H9 (cell line): ENCODE measurements at regions not wholly inside any gene's neighbourhood (a gene's known extent, or its start where the extent isn't known, plus 50 kb on each side); places are given as distances from the start of the nearest gene placed in this dataset.

ENCODE experiments used
- DNase-seq: peaks from one replicate; pipeline ENCODE4 v3.0.0-alpha.2; 2017
- H2AFZ ChIP-seq: one replicate; pipeline ENCODE4 v1.6.1; 2013; ENCODE audit warnings: mild to moderate bottlenecking, low read length, control low read depth, moderate library complexity
- H2AK5ac ChIP-seq: 2 replicates; pipeline ENCODE4 v1.6.1; 2013; ENCODE audit warnings: low read length, control low read depth, mixed read lengths; ENCODE audit not compliant: insufficient read length
- H2BK120ac ChIP-seq: one replicate; pipeline ENCODE4 v1.6.1; 2013; ENCODE audit warnings: low read depth, mild to moderate bottlenecking, low read length, control low read depth, inconsistent platforms; ENCODE audit not compliant: poor library complexity, severe bottlenecking
- H2BK12ac ChIP-seq: 2 replicates; pipeline ENCODE4 v1.6.1; 2013; ENCODE audit warnings: low read length, control low read depth, mixed read lengths, low read depth; ENCODE audit not compliant: insufficient read length
- H2BK15ac ChIP-seq: 2 replicates; pipeline ENCODE4 v1.6.1; 2013; ENCODE audit warnings: low read depth, low read length, control low read depth
- H2BK20ac ChIP-seq: one replicate; pipeline ENCODE4 v1.6.1; 2013; ENCODE audit warnings: low read depth, mild to moderate bottlenecking, low read length, control low read depth, inconsistent platforms; ENCODE audit not compliant: poor library complexity, severe bottlenecking
- H2BK5ac ChIP-seq: 2 replicates; pipeline ENCODE4 v1.6.1; 2013; ENCODE audit warnings: low read length, control low read depth, mixed read lengths; ENCODE audit not compliant: insufficient read length
- H3K14ac ChIP-seq: 2 replicates; pipeline ENCODE4 v1.6.1; 2013; ENCODE audit warnings: low read length, control low read depth; ENCODE audit not compliant: insufficient read depth
- H3K18ac ChIP-seq: 2 replicates; pipeline ENCODE4 v1.6.1; 2013; ENCODE audit warnings: low read depth, mild to moderate bottlenecking, mixed read lengths, low read length, control low read depth; ENCODE audit not compliant: insufficient read length
- H3K23ac ChIP-seq: 2 replicates; pipeline ENCODE4 v1.6.1; 2013; ENCODE audit warnings: low read length, control low read depth, mixed read lengths, low read depth; ENCODE audit not compliant: insufficient read length
- H3K23me2 ChIP-seq: 2 replicates; pipeline ENCODE4 v1.6.1; 2013; ENCODE audit warnings: low read depth, mild to moderate bottlenecking, mixed read lengths, low read length, control low read depth; ENCODE audit not compliant: insufficient read length, poor library complexity, severe bottlenecking
- H3K27ac ChIP-seq: 2 replicates; pipeline ENCODE4 v1.5.1; 2013; ENCODE audit warnings: low read length, control low read depth, mixed read lengths, low read depth; ENCODE audit not compliant: insufficient read length
- H3K27me3 ChIP-seq: 2 replicates; pipeline ENCODE4 v1.6.1; 2013; ENCODE audit warnings: low read length, control low read depth, inconsistent platforms; ENCODE audit not compliant: insufficient read depth
- H3K4ac ChIP-seq: 2 replicates; pipeline ENCODE4 v1.6.1; 2013; ENCODE audit warnings: low read depth, mild to moderate bottlenecking, control low read depth, inconsistent platforms, low read length, moderate library complexity
- H3K4me1 ChIP-seq: 2 replicates; pipeline ENCODE4 v1.6.1; 2013; ENCODE audit warnings: low read length, control low read depth, inconsistent platforms; ENCODE audit not compliant: insufficient read depth
- H3K4me2 ChIP-seq: 2 replicates; pipeline ENCODE4 v1.6.1; 2013; ENCODE audit warnings: low read length, control low read depth, mixed read lengths; ENCODE audit not compliant: insufficient read length, insufficient read depth
- H3K56ac ChIP-seq: 2 replicates; pipeline ENCODE4 v1.6.1; 2013; ENCODE audit warnings: low read depth, mild to moderate bottlenecking, mixed read lengths, low read length, control low read depth; ENCODE audit not compliant: insufficient read length
- H3K79me1 ChIP-seq: 2 replicates; pipeline ENCODE4 v1.6.1; 2013; ENCODE audit warnings: low read depth, mild to moderate bottlenecking, moderate library complexity, low read length, control low read depth, inconsistent platforms; ENCODE audit not compliant: insufficient read depth, poor library complexity, severe bottlenecking
- H3K79me2 ChIP-seq: 2 replicates; pipeline ENCODE4 v1.6.1; 2013; ENCODE audit warnings: low read length, control low read depth, inconsistent platforms; ENCODE audit not compliant: insufficient read depth
- H3K9ac ChIP-seq: 2 replicates; pipeline ENCODE4 v1.6.1; 2013; ENCODE audit warnings: low read length, control low read depth, mixed read lengths; ENCODE audit not compliant: insufficient read length; ENCODE audit errors: extremely low read depth
- H3K9me3 ChIP-seq: one replicate; pipeline ENCODE4 v1.6.1; 2013; ENCODE audit warnings: low read depth, low read length, inconsistent platforms; ENCODE audit not compliant: control insufficient read depth
- H3T11ph ChIP-seq: one replicate; pipeline ENCODE4 v1.6.1; 2013; ENCODE audit warnings: mild to moderate bottlenecking, low read length, control low read depth, inconsistent platforms
- H4K20me1 ChIP-seq: one replicate; pipeline ENCODE4 v1.6.1; 2013; ENCODE audit not compliant: control insufficient read depth, insufficient read length, insufficient read depth
- H4K5ac ChIP-seq: 2 replicates; pipeline ENCODE4 v1.6.1; 2013; ENCODE audit warnings: low read depth, mild to moderate bottlenecking, mixed read lengths, low read length, control low read depth; ENCODE audit not compliant: insufficient read length
- H4K8ac ChIP-seq: replicated peaks from 2 replicates; pipeline ENCODE4 v1.6.1; 2013; ENCODE audit warnings: low read length, control low read depth, mixed read lengths, low read depth; ENCODE audit not compliant: insufficient read length
- H4K91ac ChIP-seq: 2 replicates; pipeline ENCODE4 v1.6.1; 2013; ENCODE audit warnings: low read depth, mild to moderate bottlenecking, moderate library complexity, mixed read lengths, low read length, control low read depth; ENCODE audit not compliant: insufficient read length
- H3K27ac Mint-ChIP-seq, 3 experiments: 2 replicates in 2 of 3; 3 replicates in 1 of 3; pipeline ENCODE4 v1.8.0; 2020 to 2021; ENCODE audit warnings: mixed read lengths in 3 of 3, mild to moderate bottlenecking in 1 of 3, moderate library complexity in 1 of 3
- H3K27me3 Mint-ChIP-seq: 2 replicates; pipeline ENCODE4 v1.8.0; 2021; ENCODE audit warnings: low read depth, mild to moderate bottlenecking, moderate library complexity, mixed read lengths
- H3K36me3 Mint-ChIP-seq, 3 experiments: 2 replicates in 2 of 3; 3 replicates in 1 of 3; pipeline ENCODE4 v1.8.0; 2020 to 2021; ENCODE audit warnings: low read depth in 3 of 3, mixed read lengths in 3 of 3; ENCODE audit not compliant: insufficient read depth in 1 of 3
- H3K4me1 Mint-ChIP-seq, 2 experiments: 2 replicates each; pipeline ENCODE4 v1.8.0; 2020; ENCODE audit warnings: mixed read lengths in 2 of 2
- H3K4me3 Mint-ChIP-seq, 2 experiments: 2 replicates in 1 of 2; 3 replicates in 1 of 2; pipeline ENCODE4 v1.8.0; 2020 to 2021; ENCODE audit warnings: mild to moderate bottlenecking in 2 of 2, mixed read lengths in 2 of 2, moderate library complexity in 1 of 2
- H3K9me3 Mint-ChIP-seq, 2 experiments: 2 replicates in 1 of 2; 3 replicates in 1 of 2; pipeline ENCODE4 v1.8.0; 2020; ENCODE audit warnings: mild to moderate bottlenecking in 2 of 2, mixed read lengths in 2 of 2, moderate library complexity in 1 of 2
- CTCF ChIP-seq: fragments of 200-600 bp; sonication (generic); conservative IDR thresholded peaks from 3 replicates; pipeline ENCODE4 v1.8.0; 2021; ENCODE audit warnings: antibody characterized with exemption, mild to moderate bottlenecking
- WGBS: extraction: QIAGEN DNeasy Blood & Tissue Kit; methylation state at CpG from one replicate; pipeline ENCODE4 v1.1.7; 2013; ENCODE audit warnings: missing lambda C conversion rate, low lambda C conversion rate, mixed read lengths; ENCODE audit not compliant: insufficient read length; ENCODE audit errors: extremely low coverage; 5-methylcytosine and 5-hydroxymethylcytosine counted together

GRCh38 chr3:13145131-13145825 lies 72.0 kb upstream of the IQSEC1 start:
- Histone ChIP-seq H2BK12ac (no peak overlapping the region), H4K91ac (no peak overlapping the region), H3K4me2 (no peak overlapping the region), H4K20me1 (no peaks in the 10 kb centered on the region), H2AFZ (no peak overlapping the region), H3K9me3 (no peaks in the 10 kb centered on the region), H3K18ac (no peak overlapping the region), H3K4me1 (peaks cover 1% of the 10 kb centered on the region), H4K5ac (no peak overlapping the region), H3T11ph (no peak overlapping the region), H3K27ac (no peak overlapping the region), H3K79me2 (no peaks in the 10 kb centered on the region), H2BK5ac (no peak overlapping the region), H2AK5ac (no peak overlapping the region), H3K27me3 (no peaks in the 10 kb centered on the region), H3K14ac (no peak overlapping the region), H2BK20ac (no peak overlapping the region), H3K23ac (no peak overlapping the region), H3K79me1 (no peaks in the 10 kb centered on the region), H3K9ac (no peak overlapping the region), H4K8ac (no peak overlapping the region), H3K23me2 (peaks cover 3% of the 10 kb centered on the region), H2BK120ac (no peak overlapping the region), H3K4ac (no peak overlapping the region), H3K56ac (no peak overlapping the region), H2BK15ac (no peak overlapping the region; the same call in 1 of the 2 replicates)
- Mint-ChIP-seq H3K4me3 (no peak overlapping the region; a peak in 1 of 5 replicates), H3K4me1 (no peaks in the 10 kb centered on the region), H3K27ac (no peak overlapping the region; a peak in 1 of 7 replicates), H3K36me3 (no peaks in the 10 kb centered on the region; a peak in 1 of 7 replicates), H3K9me3 (no peaks in the 10 kb centered on the region; a peak in 2 of 5 replicates), H3K27me3 (no peaks in the 10 kb centered on the region; the same call in 1 of the 2 replicates)
- no CpG with 5 or more reads among the region's 14 CpGs for WGBS
- no peak for DNase-seq
- TF ChIP-seq CTCF, result peak; percentile 51
